ENCODE measurements at regions not wholly inside any gene's neighbourhood (a gene's known extent, or its start where the extent isn't known, plus 50 kb on each side); places are given as distances from the start of the nearest gene placed in this dataset.

DNA sequence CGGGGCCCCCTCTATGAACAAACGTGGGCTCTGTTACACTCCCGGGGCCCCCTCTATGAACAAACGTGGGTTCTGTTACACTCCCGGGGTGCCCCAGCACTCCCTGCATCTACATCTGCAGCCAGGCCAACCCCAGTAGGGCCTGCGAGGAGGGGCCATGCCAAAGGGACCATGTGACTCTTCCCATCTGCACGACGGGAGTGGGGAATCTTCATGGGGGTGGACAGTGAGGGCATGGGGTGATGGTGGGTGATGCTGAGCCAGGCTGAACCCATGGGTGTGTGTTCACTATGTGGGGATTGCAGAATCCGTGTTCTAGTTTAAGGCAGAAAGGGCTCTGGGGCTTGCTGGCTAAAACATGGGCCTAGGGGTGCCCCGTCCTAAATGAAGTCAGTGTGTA is 69.9 kb upstream of the ARHGEF7 start:
- TF ChIP-seq, protein P1, sequence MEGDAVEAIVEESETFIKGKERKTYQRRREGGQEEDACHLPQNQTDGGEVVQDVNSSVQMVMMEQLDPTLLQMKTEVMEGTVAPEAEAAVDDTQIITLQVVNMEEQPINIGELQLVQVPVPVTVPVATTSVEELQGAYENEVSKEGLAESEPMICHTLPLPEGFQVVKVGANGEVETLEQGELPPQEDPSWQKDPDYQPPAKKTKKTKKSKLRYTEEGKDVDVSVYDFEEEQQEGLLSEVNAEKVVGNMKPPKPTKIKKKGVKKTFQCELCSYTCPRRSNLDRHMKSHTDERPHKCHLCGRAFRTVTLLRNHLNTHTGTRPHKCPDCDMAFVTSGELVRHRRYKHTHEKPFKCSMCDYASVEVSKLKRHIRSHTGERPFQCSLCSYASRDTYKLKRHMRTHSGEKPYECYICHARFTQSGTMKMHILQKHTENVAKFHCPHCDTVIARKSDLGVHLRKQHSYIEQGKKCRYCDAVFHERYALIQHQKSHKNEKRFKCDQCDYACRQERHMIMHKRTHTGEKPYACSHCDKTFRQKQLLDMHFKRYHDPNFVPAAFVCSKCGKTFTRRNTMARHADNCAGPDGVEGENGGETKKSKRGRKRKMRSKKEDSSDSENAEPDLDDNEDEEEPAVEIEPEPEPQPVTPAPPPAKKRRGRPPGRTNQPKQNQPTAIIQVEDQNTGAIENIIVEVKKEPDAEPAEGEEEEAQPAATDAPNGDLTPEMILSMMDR (IDR thresholded peaks at IDR 0.05; ENCODE audit: low read depth, low read length) = no peak
- DNase-seq (ENCODE audit: low read depth in 2 of 2) = no peak
- H3K4me3 ChIP-seq (replicated peaks in 1 of 2; ENCODE audit: low read depth in 2 of 2, low read length in 2 of 2) = no peak overlapping the region

DNA sequence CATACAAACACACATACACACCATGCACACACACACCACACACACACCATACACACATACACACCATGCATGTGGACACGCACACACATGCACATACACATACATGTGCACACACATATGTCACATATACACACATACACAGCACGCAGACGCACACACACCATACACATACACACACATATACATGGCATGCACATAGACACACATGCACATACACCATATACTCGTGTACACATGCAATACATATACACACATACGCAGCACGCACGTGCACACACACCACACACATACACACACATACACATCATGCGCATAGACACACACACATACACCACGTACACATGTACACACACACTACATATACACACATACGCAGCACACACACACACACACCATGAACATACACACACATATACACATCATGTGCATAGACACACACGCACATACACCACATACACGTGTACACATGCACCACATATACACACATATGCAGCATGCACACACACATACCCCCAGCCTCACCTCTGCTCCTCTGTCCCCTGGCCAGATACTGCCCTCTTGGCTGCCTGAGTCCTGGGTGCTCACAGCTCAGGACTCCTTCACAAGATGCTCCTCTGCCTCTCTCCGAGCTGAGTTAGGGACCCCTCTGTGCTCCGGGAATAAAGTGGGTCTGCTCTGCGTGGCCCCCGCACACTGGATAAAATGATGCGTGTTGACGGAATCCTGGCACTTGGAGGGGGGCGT is 70.9 kb upstream of the ARHGEF7 start:
- no peak for DNase-seq (ENCODE audit: low read depth in 2 of 2)
- TF ChIP-seq, protein P1 (IDR thresholded peaks at IDR 0.05; ENCODE audit: low read depth, low read length) = no peak
- no peak overlapping the region for H3K4me3 ChIP-seq (replicated peaks in 1 of 2; ENCODE audit: low read depth in 2 of 2, low read length in 2 of 2)

DNA sequence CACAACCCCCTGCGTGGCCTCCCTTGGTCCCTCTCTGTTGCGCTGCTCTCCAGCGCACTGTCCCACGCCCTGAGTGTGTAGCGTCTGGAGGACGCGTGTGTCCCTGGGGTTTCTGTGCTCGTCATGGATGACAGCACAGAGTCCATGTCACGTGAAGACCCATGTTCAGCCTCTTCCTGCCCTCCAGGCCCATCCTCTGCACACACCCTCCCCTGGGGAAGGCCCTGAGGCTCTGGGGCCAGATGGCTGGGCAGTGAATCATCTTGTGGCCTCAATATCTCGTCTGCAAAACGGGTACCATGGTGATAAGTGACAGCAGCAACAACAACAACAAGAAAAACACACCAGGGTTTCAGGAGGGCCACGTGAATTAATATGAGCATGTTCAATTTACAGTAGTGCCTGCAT is 71.5 kb upstream of the ARHGEF7 start:
- no peak overlapping the region for H3K4me3 ChIP-seq (replicated peaks in 1 of 2; ENCODE audit: low read depth in 2 of 2, low read length in 2 of 2)
- peak; percentile 51 to 82 for DNase-seq (ENCODE audit: low read depth in 2 of 2)
- TF ChIP-seq, protein P1 (IDR thresholded peaks at IDR 0.05; ENCODE audit: low read depth, low read length) = no peak

DNA sequence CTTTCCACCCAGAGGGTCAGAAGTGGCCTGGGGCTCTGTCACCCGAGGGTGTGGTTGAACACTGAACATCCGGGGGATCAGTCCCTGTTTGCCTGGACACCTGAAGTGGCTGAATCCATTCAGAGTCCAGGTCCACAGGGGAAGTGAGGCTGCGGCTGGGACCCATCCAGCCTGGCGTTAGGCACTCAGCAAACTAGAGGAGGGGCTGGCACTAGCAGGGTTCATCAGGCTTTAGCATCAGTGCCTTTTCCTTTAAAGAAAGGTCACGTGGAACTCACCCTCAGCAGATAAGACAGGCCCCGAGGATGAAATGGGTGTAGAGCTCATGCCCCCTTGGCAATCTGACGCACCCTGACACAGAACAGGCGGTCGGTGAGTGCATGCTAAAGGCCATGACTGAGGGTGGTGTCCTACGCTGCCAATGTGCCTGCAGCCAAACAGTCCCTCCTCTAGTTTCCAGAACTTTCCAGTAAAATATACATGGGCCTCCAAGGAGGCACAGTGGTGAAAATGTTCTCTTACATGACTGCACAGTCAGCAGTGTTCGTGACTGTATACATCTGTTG is 72.4 kb upstream of the ARHGEF7 start:
- TF ChIP-seq, protein P1 (IDR thresholded peaks at IDR 0.05; ENCODE audit: low read depth, low read length) = no peak
- no peak for DNase-seq (ENCODE audit: low read depth in 2 of 2)
- no peak overlapping the region for H3K4me3 ChIP-seq (replicated peaks in 1 of 2; ENCODE audit: low read depth in 2 of 2, low read length in 2 of 2)

DNA sequence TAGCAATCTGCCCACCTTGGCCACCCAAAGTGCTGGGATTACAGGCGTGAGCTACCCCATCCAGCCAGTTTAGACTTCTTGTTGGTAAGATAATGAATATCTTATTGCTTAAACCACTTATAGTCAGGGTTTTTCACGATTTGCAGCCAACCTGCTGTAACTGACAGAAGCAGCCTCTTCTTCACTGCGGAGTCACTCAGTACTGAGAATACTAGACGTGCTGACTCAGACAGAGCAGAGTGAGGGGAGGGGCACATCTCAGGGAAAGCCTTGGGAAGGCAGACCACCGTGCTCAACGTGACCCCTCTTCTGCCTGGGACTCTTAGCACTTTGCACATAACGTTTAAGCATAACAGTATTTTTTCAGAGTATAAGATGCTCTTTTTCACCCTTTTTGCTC is 74.3 kb upstream of the ARHGEF7 start:
- TF ChIP-seq, protein P1 (IDR thresholded peaks at IDR 0.05; ENCODE audit: low read depth, low read length) = no peak
- DNase-seq (ENCODE audit: low read depth in 2 of 2) = no peak
- H3K4me3 ChIP-seq (replicated peaks in 1 of 2; ENCODE audit: low read depth in 2 of 2, low read length in 2 of 2) = no peak overlapping the region

DNA sequence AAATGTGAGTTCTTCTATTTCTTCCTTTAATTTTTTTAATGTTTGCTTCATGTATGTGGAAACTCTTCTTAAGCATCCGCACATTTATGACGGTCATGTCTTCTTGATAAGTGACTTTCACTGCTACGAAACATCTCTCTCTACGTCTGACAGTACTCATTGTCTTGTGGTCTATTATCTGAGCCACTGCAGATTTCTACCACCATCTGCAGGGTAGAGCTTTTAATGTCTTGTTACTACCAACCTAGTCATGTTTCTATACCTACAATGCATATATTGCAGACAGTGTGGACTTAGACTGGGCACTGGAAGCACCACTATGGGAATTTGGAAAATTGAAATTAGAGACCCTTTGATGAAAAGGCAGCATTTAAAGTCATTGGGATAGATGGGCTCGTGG is 75.4 kb upstream of the ARHGEF7 start:
- no peak for DNase-seq (ENCODE audit: low read depth in 2 of 2)
- TF ChIP-seq, protein P1 (IDR thresholded peaks at IDR 0.05; ENCODE audit: low read depth, low read length) = no peak
- H3K4me3 ChIP-seq (replicated peaks in 1 of 2; ENCODE audit: low read depth in 2 of 2, low read length in 2 of 2) = no peak overlapping the region
